Stimulated activated effector memory CD8-positive, alpha-beta T cell treated with anti-CD3 and anti-CD28 coated beads, Interleukin-12 subunit alpha, Interleukin-12 subunit beta, amount 100 ng/mL, for 72 hours (primary cell): ENCODE measurements at regions not wholly inside any gene's neighbourhood (a gene's known extent, or its start where the extent isn't known, plus 50 kb on each side); places are given as distances from the start of the nearest gene placed in this dataset.
"Not testable (repeated sequence)": the region's sequence is repeated elsewhere in the genome, so short reads cannot be mapped to it uniquely, and the experiment has no call there.

Experiments
- ATAC-seq: fragments of 150-1000 bp; cut with Tn5 transposase; 2 replicates; pipeline ENCODE4 v1.10.0; 2021
- DNase-seq, 2 donors: peaks; one replicate each; pipeline ENCODE4 v3.0.0; 2021 to 2022; ENCODE audit warnings: low spot score in 2 of 2
- H3K27ac Mint-ChIP-seq: one replicate; pipeline ENCODE4 v1.8.0; 2022; ENCODE audit warnings: mild to moderate bottlenecking, mixed read lengths
- H3K36me3 Mint-ChIP-seq: one replicate; pipeline ENCODE4 v1.8.0; 2022; ENCODE audit warnings: mild to moderate bottlenecking, mixed read lengths
- H3K4me1 Mint-ChIP-seq: one replicate; pipeline ENCODE4 v1.8.0; 2022; ENCODE audit warnings: mixed read lengths
- H3K4me3 Mint-ChIP-seq: one replicate; pipeline ENCODE4 v1.8.0; 2022; ENCODE audit warnings: mild to moderate bottlenecking, mixed read lengths
- H3K9me3 Mint-ChIP-seq: one replicate; pipeline ENCODE4 v1.8.0; 2022; ENCODE audit warnings: mixed read lengths

- DNase-seq (no peak), ATAC-seq (no peak)
- Mint-ChIP-seq H3K27ac (no peak overlapping the region), H3K4me1 (no peaks in the 10 kb centered on the region), H3K4me3 (no peak overlapping the region), H3K9me3 (no peaks in the 10 kb centered on the region), H3K36me3 (no peaks in the 10 kb centered on the region)
These were observed 54.0 kb downstream of the RFPL4B start for GRCh38 chr6:112401083-112401482.

- H3K27ac Mint-ChIP-seq: no peak overlapping the region
- no peak for DNase-seq
- ATAC-seq: no peak
- H3K9me3 Mint-ChIP-seq: no peaks in the 10 kb centered on the region
- H3K4me1 Mint-ChIP-seq: no peaks in the 10 kb centered on the region
- H3K4me3 Mint-ChIP-seq: no peak overlapping the region
- H3K36me3 Mint-ChIP-seq: no peaks in the 10 kb centered on the region
These were observed 60.0 kb downstream of the RFPL4B start for GRCh38 chr6:112407101-112407590.

GRCh38 chr6:112408522-112408921 is 61.4 kb downstream of the RFPL4B start:
- Mint-ChIP-seq H3K36me3 (no peaks in the 10 kb centered on the region), H3K9me3 (no peaks in the 10 kb centered on the region), H3K4me3 (no peak overlapping the region), H3K4me1 (no peaks in the 10 kb centered on the region), H3K27ac (no peak overlapping the region)
- ATAC-seq: no peak
- no peak for DNase-seq

GRCh38 chr6:112409311-112409710 is 62.2 kb downstream of the RFPL4B start:
- ATAC-seq: no peak
- Mint-ChIP-seq H3K4me3 (no peak overlapping the region), H3K9me3 (no peaks in the 10 kb centered on the region), H3K4me1 (no peaks in the 10 kb centered on the region), H3K27ac (no peak overlapping the region), H3K36me3 (no peaks in the 10 kb centered on the region)
- no peak for DNase-seq

- Mint-ChIP-seq H3K36me3 (no peaks in the 10 kb centered on the region), H3K4me3 (no peak overlapping the region), H3K4me1 (no peaks in the 10 kb centered on the region)
These were observed 66.7 kb downstream of the RFPL4B start for GRCh38 chr6:112413780-112414179.

GRCh38 chr6:112415366-112415765 is 68.2 kb downstream of the RFPL4B start:
- ATAC-seq (no peak), DNase-seq (no peak)
- Mint-ChIP-seq H3K9me3 (no peaks in the 10 kb centered on the region), H3K36me3 (no peaks in the 10 kb centered on the region), H3K4me3 (no peak overlapping the region), H3K27ac (no peak overlapping the region), H3K4me1 (no peaks in the 10 kb centered on the region)

More at GRCh38 chr6:112413780-112414179, 66.7 kb downstream of the RFPL4B start:
- Mint-ChIP-seq H3K9me3 (no peaks in the 10 kb centered on the region), H3K27ac (no peak overlapping the region)
- DNase-seq: no peak
- no peak for ATAC-seq

- H3K4me1 Mint-ChIP-seq: no peaks in the 10 kb centered on the region
- H3K4me3 Mint-ChIP-seq: no peak overlapping the region
- no peak for ATAC-seq
- H3K36me3 Mint-ChIP-seq: no peaks in the 10 kb centered on the region
- H3K27ac Mint-ChIP-seq: no peak overlapping the region
- no peak for DNase-seq
- no peaks in the 10 kb centered on the region for H3K9me3 Mint-ChIP-seq
These were observed 69.7 kb downstream of the RFPL4B start for GRCh38 chr6:112416866-112417265.

- H3K36me3 Mint-ChIP-seq, DNase-seq, H3K4me1 Mint-ChIP-seq, H3K9me3 Mint-ChIP-seq, H3K27ac Mint-ChIP-seq, H3K4me3 Mint-ChIP-seq, ATAC-seq: not testable (repeated sequence)
These were observed 79.9 kb downstream of the RFPL4B start for GRCh38 chr6:112427011-112427410.

- H3K4me1 Mint-ChIP-seq: no peaks in the 10 kb centered on the region
- H3K36me3 Mint-ChIP-seq: no peaks in the 10 kb centered on the region
- H3K9me3 Mint-ChIP-seq: no peaks in the 10 kb centered on the region
- DNase-seq (no peak), ATAC-seq (no peak)
- H3K4me3 Mint-ChIP-seq: no peak overlapping the region
- no peak overlapping the region for H3K27ac Mint-ChIP-seq
These were observed 80.4 kb downstream of the RFPL4B start for GRCh38 chr6:112427499-112427898.

GRCh38 chr6:112428477-112428876 is 81.3 kb downstream of the RFPL4B start:
- H3K4me1 Mint-ChIP-seq: no peaks in the 10 kb centered on the region
- no peak for DNase-seq
- no peaks in the 10 kb centered on the region for H3K36me3 Mint-ChIP-seq
- ATAC-seq: no peak
- H3K27ac Mint-ChIP-seq: no peak overlapping the region
- no peaks in the 10 kb centered on the region for H3K9me3 Mint-ChIP-seq
- H3K4me3 Mint-ChIP-seq: no peak overlapping the region

- no peak for DNase-seq
- H3K36me3 Mint-ChIP-seq: no peaks in the 10 kb centered on the region
- H3K4me3 Mint-ChIP-seq: no peak overlapping the region
- H3K4me1 Mint-ChIP-seq: no peaks in the 10 kb centered on the region
- H3K9me3 Mint-ChIP-seq: no peaks in the 10 kb centered on the region
- no peak overlapping the region for H3K27ac Mint-ChIP-seq
- no peak for ATAC-seq
These were observed 82.1 kb downstream of the RFPL4B start for GRCh38 chr6:112429226-112429625.

GRCh38 chr6:112431803-112432202 is 84.7 kb downstream of the RFPL4B start:
- Mint-ChIP-seq H3K9me3 (no peaks in the 10 kb centered on the region), H3K4me3 (no peak overlapping the region)

GRCh38 chr6:112432853-112433252 is 85.7 kb downstream of the RFPL4B start:
- H3K36me3 Mint-ChIP-seq: no peaks in the 10 kb centered on the region

More at GRCh38 chr6:112431803-112432202, 84.7 kb downstream of the RFPL4B start:
- no peak for ATAC-seq
- Mint-ChIP-seq H3K27ac (no peak overlapping the region), H3K4me1 (no peaks in the 10 kb centered on the region), H3K36me3 (no peaks in the 10 kb centered on the region)
- no peak for DNase-seq

GRCh38 chr6:112433457-112433856 is 86.3 kb downstream of the RFPL4B start:
- Mint-ChIP-seq H3K27ac (no peak overlapping the region), H3K36me3 (no peaks in the 10 kb centered on the region), H3K9me3 (no peaks in the 10 kb centered on the region), H3K4me3 (no peak overlapping the region), H3K4me1 (no peaks in the 10 kb centered on the region)
- ATAC-seq (no peak), DNase-seq (no peak)

More at GRCh38 chr6:112432853-112433252, 85.7 kb downstream of the RFPL4B start:
- Mint-ChIP-seq H3K27ac (no peak overlapping the region), H3K4me3 (no peak overlapping the region), H3K9me3 (no peaks in the 10 kb centered on the region), H3K4me1 (no peaks in the 10 kb centered on the region)
- ATAC-seq (no peak), DNase-seq (no peak)

GRCh38 chr6:112434896-112435435 is 87.8 kb downstream of the RFPL4B start:
- Mint-ChIP-seq H3K4me1 (no peaks in the 10 kb centered on the region), H3K9me3 (no peaks in the 10 kb centered on the region), H3K36me3 (no peaks in the 10 kb centered on the region), H3K4me3 (no peak overlapping the region), H3K27ac (no peak overlapping the region)
- DNase-seq (no peak), ATAC-seq (no peak)

- Mint-ChIP-seq H3K36me3 (no peaks in the 10 kb centered on the region), H3K9me3 (no peaks in the 10 kb centered on the region), H3K4me3 (no peak overlapping the region), H3K4me1 (no peaks in the 10 kb centered on the region), H3K27ac (no peak overlapping the region)
- ATAC-seq: no peak
- DNase-seq: no peak
These were observed 89.9 kb downstream of the RFPL4B start for GRCh38 chr6:112437058-112437457.

- DNase-seq (no peak), ATAC-seq (no peak)
- Mint-ChIP-seq H3K36me3 (no peaks in the 10 kb centered on the region), H3K4me3 (no peak overlapping the region), H3K9me3 (no peaks in the 10 kb centered on the region), H3K4me1 (no peaks in the 10 kb centered on the region), H3K27ac (no peak overlapping the region)
These were observed 91.9 kb downstream of the RFPL4B start for GRCh38 chr6:112439010-112439409.
